ENCODE measurements at regions not wholly inside any gene's neighbourhood (a gene's known extent, or its start where the extent isn't known, plus 50 kb on each side); places are given as distances from the start of the nearest gene placed in this dataset.

GRCh38 chr7:155863721-155864151 is 51.5 kb upstream of the SHH start:
- TF ChIP-seq HNF4G (IDR thresholded peaks at IDR 0.05) (no peak), CTCF (IDR thresholded peaks at IDR 0.05; ENCODE audit: low read depth, low read length, missing input control) (no peak), FOXA2 (IDR thresholded peaks at IDR 0.05) (no peak), TAF1 (conservative IDR thresholded peaks at IDR 0.05) (no peak), RAD21 (IDR thresholded peaks at IDR 0.05) (no peak), MAX (IDR thresholded peaks at IDR 0.05) (no peak), SP1 (IDR thresholded peaks at IDR 0.05) (no peak), JUND (IDR thresholded peaks at IDR 0.05) (no peak), ATF3 (IDR thresholded peaks at IDR 0.05) (no peak), GABPA (IDR thresholded peaks at IDR 0.05 in 1 of 2, conservative IDR thresholded peaks at IDR 0.05 in 1 of 2) (no peak), NR2F2 (IDR thresholded peaks at IDR 0.05) (no peak)
